ENCODE measurements at regions not wholly inside any gene's neighbourhood (a gene's known extent, or its start where the extent isn't known, plus 50 kb on each side); places are given as distances from the start of the nearest gene placed in this dataset.

DNA sequence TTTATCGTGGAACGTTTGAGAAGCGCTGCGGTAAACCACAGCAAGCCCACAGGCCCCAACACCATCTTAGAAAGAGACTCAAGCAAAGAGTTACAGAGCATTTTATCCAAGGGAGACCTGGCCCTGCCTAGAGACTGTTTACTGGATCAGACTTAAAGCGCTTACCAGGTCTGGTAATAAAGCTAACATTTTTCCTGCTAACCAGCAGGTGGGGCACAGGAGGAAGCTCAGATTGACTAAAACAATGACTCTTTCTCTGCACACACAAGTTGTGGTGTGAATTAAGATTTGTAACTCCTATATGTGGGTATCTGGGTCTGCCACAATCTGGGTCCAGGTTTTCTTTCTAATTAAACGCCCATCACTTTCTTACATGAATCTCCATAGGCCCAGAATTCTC, 136.5 kb upstream of the ETS2 start:
- Histone ChIP-seq H3K36me3 (replicated peaks in 1 of 2; ENCODE audit: control insufficient read depth in 1 of 2, insufficient read depth in 2 of 2, low read length in 2 of 2) (no peaks in the 10 kb centered on the region), H3K27ac (ENCODE audit: extremely low read length, insufficient read depth, low read length) (no peak overlapping the region), H3K27me3 (ENCODE audit: control insufficient read depth in 1 of 2, insufficient read depth in 2 of 2, low read length in 2 of 2) (no peaks in the 10 kb centered on the region; a peak in 1 of 5 replicates), H4K20me1 (ENCODE audit: insufficient read depth, low read length) (no peaks in the 10 kb centered on the region), H2AFZ (ENCODE audit: low read length) (no peak overlapping the region), H3K9me3 (ENCODE audit: low read length) (no peaks in the 10 kb centered on the region), H3K79me2 (ENCODE audit: insufficient read depth, low read length) (no peaks in the 10 kb centered on the region), H3K4me2 (ENCODE audit: low read depth, low read length) (no peak overlapping the region), H3K9ac (ENCODE audit: insufficient read depth, low read depth, low read length) (no peak overlapping the region), H3K4me3 (replicated peaks in 1 of 3; ENCODE audit: insufficient read depth in 1 of 3, low read depth in 2 of 3, low read length in 3 of 3) (no peak overlapping the region), H3K4me1 (ENCODE audit: insufficient read depth, low read length) (peaks cover 20% of the 10 kb centered on the region)
- BruUV-seq (replicated peaks) = no TSS peak
- FAIRE-seq (peak; percentile 53), ATAC-seq (peak; percentile 80), DNase-seq (ENCODE audit: low spot score) (peak; percentile 20)
- WGBS (ENCODE audit: low lambda C conversion rate) = 72% methylated on average over 6 of the region's 6 CpGs
- intact Hi-C loops (cut with micrococcal nuclease; ENCODE audit: unreplicated experiment) (loop anchor here (2.0 kb wide), 1 partner anchor 470 kb away; no protein-coding TSS in a partner anchor), in situ Hi-C loops (cut with HindIII; ENCODE audit: extremely low pct_ligation_motif_present, low pct_unique_long_range_greater_than_20kb) (no loop called here)
- ChIA-PET CTCF (ENCODE audit: low intra/inter-chr PET ratio, low total read pairs) (interaction anchor here (0.8 kb wide), 1 partner anchor 468 kb away, joined by 5 read pairs; no protein-coding TSS in a partner anchor), POLR2A (no interaction called here)
- TF ChIP-seq SMC3 (IDR thresholded peaks at IDR 0.05; ENCODE audit: low read length) (peak; percentile 43; the same call in 1 of the 2 replicates), CTCF (CRISPR knock-in tag; IDR thresholded peaks at IDR 0.05) (peak; percentile 47), STAG1 (CRISPR knock-in tag; IDR thresholded peaks at IDR 0.05) (peak; percentile 58), ATRX (CRISPR knock-in tag; IDR thresholded peaks at IDR 0.05; ENCODE audit: borderline replicate concordance) (no peak)
- TF ChIP-seq, protein P1, sequence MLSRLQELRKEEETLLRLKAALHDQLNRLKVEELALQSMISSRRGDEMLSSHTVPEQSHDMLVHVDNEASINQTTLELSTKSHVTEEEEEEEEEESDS (CRISPR knock-in tag; IDR thresholded peaks at IDR 0.05; ENCODE audit: borderline replicate concordance) = no peak

- Histone ChIP-seq H3K27ac (ENCODE audit: extremely low read length, insufficient read depth, low read length) (no peak overlapping the region), H3K79me2 (ENCODE audit: insufficient read depth, low read length) (no peaks in the 10 kb centered on the region), H3K9ac (ENCODE audit: insufficient read depth, low read depth, low read length) (no peak overlapping the region), H4K20me1 (ENCODE audit: insufficient read depth, low read length) (no peaks in the 10 kb centered on the region), H3K36me3 (replicated peaks in 1 of 2; ENCODE audit: control insufficient read depth in 1 of 2, insufficient read depth in 2 of 2, low read length in 2 of 2) (no peaks in the 10 kb centered on the region), H3K4me3 (replicated peaks in 1 of 3; ENCODE audit: insufficient read depth in 1 of 3, low read depth in 2 of 3, low read length in 3 of 3) (no peak overlapping the region), H3K4me1 (ENCODE audit: insufficient read depth, low read length) (peaks cover 20% of the 10 kb centered on the region), H2AFZ (ENCODE audit: low read length) (no peak overlapping the region), H3K27me3 (ENCODE audit: control insufficient read depth in 1 of 2, insufficient read depth in 2 of 2, low read length in 2 of 2) (peaks cover 0 to 6% of the 10 kb centered on the region in 2 experiments; a peak in 1 of 5 replicates), H3K9me3 (ENCODE audit: low read length) (no peaks in the 10 kb centered on the region), H3K4me2 (ENCODE audit: low read depth, low read length) (no peak overlapping the region)
- no TSS peak for BruUV-seq (replicated peaks)
- POLR2A ChIA-PET = no interaction called here
- 57% methylated on average over 7 of the region's 7 CpGs for WGBS (ENCODE audit: low lambda C conversion rate)
- in situ Hi-C loops (cut with HindIII; ENCODE audit: extremely low pct_ligation_motif_present, low pct_unique_long_range_greater_than_20kb) (no loop called here), intact Hi-C loops (cut with micrococcal nuclease; ENCODE audit: unreplicated experiment) (no loop called here)
- CTCF ChIA-PET (ENCODE audit: low intra/inter-chr PET ratio, low total read pairs) = no interaction called here
- no peak for DNase-seq (ENCODE audit: low spot score)
- TF ChIP-seq ZNF570 (CRISPR knock-in tag; IDR thresholded peaks at IDR 0.05; ENCODE audit: borderline replicate concordance) = no peak
- no peak for TF ChIP-seq ZNF577 (CRISPR knock-in tag; IDR thresholded peaks at IDR 0.05; ENCODE audit: borderline replicate concordance, low read depth)
- FAIRE-seq = no peak
- ATAC-seq = no peak
Observed at GRCh38 chr21:38670861-38671260, 134.9 kb upstream of the ETS2 start.
